Osteoblast (primary cell): ENCODE measurements at regions not wholly inside any gene's neighbourhood (a gene's known extent, or its start where the extent isn't known, plus 50 kb on each side); places are given as distances from the start of the nearest gene placed in this dataset.

ENCODE experiments used
- DNase-seq: peaks from one replicate; pipeline ENCODE4 v3.0.0; 2011; ENCODE audit warnings: low spot score, mixed read lengths; ENCODE audit not compliant: insufficient read length; ENCODE audit errors: missing footprints
- H2AFZ ChIP-seq: 2 replicates; pipeline ENCODE4 v1.6.0; 2011; ENCODE audit warnings: mild to moderate bottlenecking, low read length
- H3K27ac ChIP-seq: 2 replicates; pipeline ENCODE4 v1.5.1; 2011; ENCODE audit warnings: mild to moderate bottlenecking, low read depth, low read length, moderate library complexity
- H3K27me3 ChIP-seq: 2 replicates; pipeline ENCODE4 v1.6.0; 2012; ENCODE audit warnings: mild to moderate bottlenecking, control low read depth, inconsistent platforms, low read length, moderate library complexity; ENCODE audit not compliant: insufficient read depth
- H3K36me3 ChIP-seq: 2 replicates; pipeline ENCODE4 v1.5.1; 2011; ENCODE audit warnings: mild to moderate bottlenecking, low read length, control low read depth, moderate library complexity; ENCODE audit not compliant: insufficient read depth
- H3K4me1 ChIP-seq: 2 replicates; pipeline ENCODE4 v1.5.1; 2011; ENCODE audit warnings: mild to moderate bottlenecking, low read length, control low read depth, moderate library complexity; ENCODE audit not compliant: insufficient read depth
- H3K4me2 ChIP-seq: 2 replicates; pipeline ENCODE4 v1.6.0; 2011; ENCODE audit warnings: mild to moderate bottlenecking, low read length; ENCODE audit not compliant: insufficient read depth
- H3K4me3 ChIP-seq: fragments of 200-600 bp; sonication (generic); 3 replicates; pipeline ENCODE4 v1.5.1; 2012; ENCODE audit warnings: mild to moderate bottlenecking, low read length, inconsistent platforms; ENCODE audit not compliant: insufficient read depth
- H3K79me2 ChIP-seq: 2 replicates; pipeline ENCODE4 v1.6.0; 2012; ENCODE audit warnings: mild to moderate bottlenecking, low read length, control low read depth, inconsistent platforms; ENCODE audit not compliant: insufficient read depth
- H3K9me3 ChIP-seq: 2 replicates; pipeline ENCODE4 v1.5.1; 2011; ENCODE audit warnings: low read depth, low read length, control low read depth
- H4K20me1 ChIP-seq: 2 replicates; pipeline ENCODE4 v1.6.0; 2012; ENCODE audit warnings: mild to moderate bottlenecking, low read length, control low read depth; ENCODE audit not compliant: insufficient read depth
- CTCF ChIP-seq: IDR thresholded peaks from 2 replicates; pipeline ENCODE4 v1.5.1; 2011; ENCODE audit warnings: mild to moderate bottlenecking, low read depth, low read length, moderate library complexity; ENCODE audit errors: extremely low read depth

GRCh38 chr3:28669870-28670269 lies 321.2 kb upstream of the AZI2 start:
- TF ChIP-seq CTCF, result no peak
- H3K4me1 ChIP-seq, result no peaks in the 10 kb centered on the region
- H3K9me3 ChIP-seq, result no peaks in the 10 kb centered on the region
- no peak overlapping the region for H3K4me2 ChIP-seq
- no peak overlapping the region for H3K4me3 ChIP-seq
- H3K36me3 ChIP-seq, result no peaks in the 10 kb centered on the region
- no peak overlapping the region for H3K27ac ChIP-seq
- H3K79me2 ChIP-seq, result no peaks in the 10 kb centered on the region
- peaks cover 2% of the 10 kb centered on the region for H3K27me3 ChIP-seq
- no peak for DNase-seq
- H2AFZ ChIP-seq, result no peak overlapping the region
- no peaks in the 10 kb centered on the region for H4K20me1 ChIP-seq

- H3K27me3 ChIP-seq, result peaks cover 2% of the 10 kb centered on the region
- H4K20me1 ChIP-seq, result no peaks in the 10 kb centered on the region
- no peak overlapping the region for H3K4me2 ChIP-seq
- H3K9me3 ChIP-seq, result no peaks in the 10 kb centered on the region
- no peak for DNase-seq
- no peak overlapping the region for H3K27ac ChIP-seq
- H3K79me2 ChIP-seq, result no peaks in the 10 kb centered on the region
- no peaks in the 10 kb centered on the region for H3K36me3 ChIP-seq
- TF ChIP-seq CTCF, result no peak
- H3K4me1 ChIP-seq, result no peaks in the 10 kb centered on the region
- H3K4me3 ChIP-seq, result no peak overlapping the region
- no peak overlapping the region for H2AFZ ChIP-seq
Observed at GRCh38 chr3:28672406-28672805, 323.8 kb upstream of the AZI2 start.

GRCh38 chr3:28673446-28673845 lies 324.8 kb upstream of the AZI2 start:
- H3K4me3 ChIP-seq, result no peak overlapping the region
- TF ChIP-seq CTCF, result no peak
- H2AFZ ChIP-seq, result no peak overlapping the region
- H3K36me3 ChIP-seq, result no peaks in the 10 kb centered on the region
- H3K4me2 ChIP-seq, result no peak overlapping the region
- H3K27ac ChIP-seq, result no peak overlapping the region
- H4K20me1 ChIP-seq, result no peaks in the 10 kb centered on the region
- H3K4me1 ChIP-seq, result no peaks in the 10 kb centered on the region
- H3K9me3 ChIP-seq, result no peaks in the 10 kb centered on the region
- no peaks in the 10 kb centered on the region for H3K79me2 ChIP-seq
- H3K27me3 ChIP-seq, result peaks cover 2% of the 10 kb centered on the region
- no peak for DNase-seq

GRCh38 chr3:28674212-28674611 lies 325.6 kb upstream of the AZI2 start:
- H3K36me3 ChIP-seq, result no peaks in the 10 kb centered on the region
- peaks cover 2% of the 10 kb centered on the region for H3K27me3 ChIP-seq
- no peak overlapping the region for H2AFZ ChIP-seq
- no peaks in the 10 kb centered on the region for H3K9me3 ChIP-seq
- H4K20me1 ChIP-seq, result no peaks in the 10 kb centered on the region
- H3K79me2 ChIP-seq, result no peaks in the 10 kb centered on the region
- no peaks in the 10 kb centered on the region for H3K4me1 ChIP-seq
- no peak overlapping the region for H3K4me2 ChIP-seq
- DNase-seq, result no peak
- H3K27ac ChIP-seq, result no peak overlapping the region
- H3K4me3 ChIP-seq, result no peak overlapping the region
- no peak for TF ChIP-seq CTCF
